HCT116 (cell line): ENCODE measurements at regions not wholly inside any gene's neighbourhood (a gene's known extent, or its start where the extent isn't known, plus 50 kb on each side); places are given as distances from the start of the nearest gene placed in this dataset.

Experiments used
- ATAC-seq: fragments of 200-7000 bp; cut with Tn5 transposase; 2 replicates; pipeline ENCODE4 v1.9.1; 2020; ENCODE audit warnings: mild to moderate bottlenecking, moderate library complexity
- BruUV-seq: library from RNA; stranded (reverse); fragments of 400-500 nt; replicated peaks from 2 replicates; lab custom pipeline; 2021; lab: Mats Ljungman, UMichigan
- CTCF ChIA-PET: fragments of 300-600 bp; sonication (Branson Sonifier 250); formaldehyde crosslinking; loops from one replicate; lab custom pipeline; 2021; ENCODE audit warnings: antibody characterized with exemption; lab: Charles Lee
- POLR2A ChIA-PET: fragments of 300-600, 350-600 bp; sonication (Branson Sonifier 250); formaldehyde crosslinking; loops from one replicate; lab custom pipeline; 2021; ENCODE audit warnings: antibody characterized with exemption; lab: Charles Lee
- RAD21 ChIA-PET, 2 experiments: fragments of 300-600 bp; sonication (Branson Sonifier 250); formaldehyde crosslinking; loops; one replicate each; lab custom pipeline; 2023; ENCODE audit warnings: low total read pairs in 2 of 2; ENCODE audit not compliant: uncharacterized antibody in 2 of 2, unreplicated experiment in 2 of 2, low non-redundant PET in 1 of 2; lab: Charles Lee
- DNase-seq: peaks from one replicate; pipeline ENCODE4 v3.0.0-alpha.2; 2010; ENCODE audit warnings: low read depth, low spot score
- H2AFZ ChIP-seq: fragments of 200-600 bp; shearing (Covaris generic), sonication (generic); 2 replicates; pipeline ENCODE4 v1.6.1; 2017; ENCODE audit warnings: low read depth, mixed run types, mixed read lengths, antibody characterized with exemption, low read length; ENCODE audit not compliant: poor library complexity, severe bottlenecking
- H3K27ac ChIP-seq: 2 replicates; pipeline ENCODE4 v1.5.1; 2012; ENCODE audit warnings: low read depth, low read length
- H3K27me3 ChIP-seq: fragments of 200-600 bp; sonication (generic); 2 replicates; pipeline ENCODE4 v1.6.1; 2016; ENCODE audit warnings: mixed run types, low read length, mixed read lengths; ENCODE audit not compliant: insufficient read depth
- H3K36me3 ChIP-seq, 2 experiments: fragments of 200-500 bp in 1 of 2; fragments of 200-600 bp in 1 of 2; sonication (Bioruptor generic) in 1 of 2; sonication (generic) in 1 of 2; 2 replicates each; pipeline versions ENCODE4 v1.5.1 to v1.6.1; 2014 to 2016; ENCODE audit warnings: low read length in 2 of 2, inconsistent platforms in 1 of 2, mixed read lengths in 1 of 2, mixed run types in 1 of 2; ENCODE audit not compliant: insufficient read depth in 2 of 2, control insufficient read depth in 1 of 2
- H3K4me1 ChIP-seq, 2 experiments: fragments of 200-600 bp in 1 of 2; sonication (generic) in 1 of 2; 2 replicates each; pipeline versions ENCODE4 v1.5.1 to v1.6.1; 2012 to 2017; ENCODE audit warnings: low read length in 2 of 2, inconsistent platforms in 1 of 2, mild to moderate bottlenecking in 1 of 2, mixed read lengths in 1 of 2, mixed run types in 1 of 2, moderate library complexity in 1 of 2; ENCODE audit not compliant: insufficient read depth in 2 of 2, control insufficient read depth in 1 of 2
- H3K4me2 ChIP-seq: fragments of 200-600 bp; sonication (generic); 2 replicates; pipeline ENCODE4 v1.6.1; 2017; ENCODE audit warnings: mixed run types, low read length, mixed read lengths
- H3K4me3 ChIP-seq, 2 experiments: fragments of 200-600 bp in 1 of 2; sonication (generic) in 1 of 2; replicated peaks in 1 of 2; 2 replicates each; pipeline ENCODE4 v1.5.1; 2011 to 2016; ENCODE audit warnings: low read length in 2 of 2, control low read depth in 1 of 2, low read depth in 1 of 2, mild to moderate bottlenecking in 1 of 2, mixed read lengths in 1 of 2, mixed run types in 1 of 2
- H3K79me2 ChIP-seq: fragments of 200-600 bp; sonication (generic); 2 replicates; pipeline ENCODE4 v1.6.1; 2017; ENCODE audit warnings: mild to moderate bottlenecking, mixed run types, low read length, moderate library complexity, mixed read lengths; ENCODE audit not compliant: insufficient read depth
- H3K9ac ChIP-seq: fragments of 200-600 bp; sonication (generic); 2 replicates; pipeline ENCODE4 v1.6.1; 2016; ENCODE audit warnings: low read length, mixed read lengths
- H3K9me2 ChIP-seq: fragments of 200-600 bp; sonication (generic), shearing (Covaris generic); 2 replicates; pipeline ENCODE4 v1.6.1; 2017; ENCODE audit warnings: mixed run types, mild to moderate bottlenecking, moderate library complexity; ENCODE audit not compliant: insufficient read depth
- H3K9me3 ChIP-seq, 2 experiments: fragments of 200-500 bp in 1 of 2; fragments of 200-600 bp in 1 of 2; sonication (Bioruptor generic) in 1 of 2; sonication (generic) in 1 of 2; 2 replicates each; pipeline ENCODE4 v1.6.1; 2014 to 2017; ENCODE audit warnings: low read length in 2 of 2, mixed read lengths in 2 of 2, inconsistent platforms in 1 of 2, low read depth in 1 of 2, mild to moderate bottlenecking in 1 of 2, mixed run types in 1 of 2, moderate library complexity in 1 of 2; ENCODE audit not compliant: control insufficient read depth in 1 of 2, insufficient read depth in 1 of 2
- H4K20me1 ChIP-seq: fragments of 200-600 bp; sonication (generic), shearing (Covaris generic); 2 replicates; pipeline ENCODE4 v1.6.1; 2017; ENCODE audit warnings: mixed run types, mild to moderate bottlenecking, moderate library complexity; ENCODE audit not compliant: insufficient read depth
- CBX3 ChIP-seq: IDR thresholded peaks from 2 replicates; pipeline ENCODE4 v1.6.1; 2012; ENCODE audit warnings: low read depth
- CEBPB ChIP-seq: IDR thresholded peaks from 2 replicates; pipeline ENCODE4 v1.6.1; 2012; ENCODE audit warnings: low read depth
- CTCF ChIP-seq, 3 experiments: fragments of 200-600 bp in 1 of 3; sonication (generic) in 1 of 3; IDR thresholded peaks in 2 of 3; conservative IDR thresholded peaks in 1 of 3; 2 replicates each; pipeline ENCODE4 v1.5.1; 2012 to 2017; ENCODE audit warnings: low read depth in 2 of 3, low read length in 2 of 3, antibody characterized with exemption in 1 of 3, borderline replicate concordance in 1 of 3, control low read depth in 1 of 3, mild to moderate bottlenecking in 1 of 3, mixed read lengths in 1 of 3, mixed run types in 1 of 3, moderate library complexity in 1 of 3; ENCODE audit not compliant: insufficient read depth in 1 of 3
- EGR1 ChIP-seq: IDR thresholded peaks from 2 replicates; pipeline ENCODE4 v1.6.1; 2012; ENCODE audit warnings: low read depth
- ELF1 ChIP-seq: IDR thresholded peaks from 2 replicates; pipeline ENCODE4 v1.6.1; 2012; ENCODE audit warnings: low read depth, borderline replicate concordance
- EZH2 ChIP-seq: fragments of 200-600 bp; sonication (generic); IDR thresholded peaks from 2 replicates; pipeline ENCODE4 v1.6.1; 2017; ENCODE audit warnings: antibody characterized with exemption, mixed run types
- EZH2phosphoT487 ChIP-seq: fragments of 200-600 bp; IDR thresholded peaks from 2 replicates; pipeline ENCODE4 v1.6.1; 2018; ENCODE audit warnings: antibody characterized with exemption, borderline replicate concordance
- FOSL1 ChIP-seq: IDR thresholded peaks from 2 replicates; pipeline ENCODE4 v1.6.1; 2012; ENCODE audit warnings: low read depth
- JUND ChIP-seq: IDR thresholded peaks from 2 replicates; pipeline ENCODE4 v1.6.1; 2012
- MAX ChIP-seq: IDR thresholded peaks from 2 replicates; pipeline ENCODE4 v1.6.1; 2012
- POLR2AphosphoS5 ChIP-seq: IDR thresholded peaks from 2 replicates; pipeline ENCODE4 v1.6.1; 2011; ENCODE audit warnings: mild to moderate bottlenecking, low read depth, low read length, moderate library complexity
- RAD21 ChIP-seq: IDR thresholded peaks from 2 replicates; pipeline ENCODE4 v1.6.1; 2012; ENCODE audit warnings: low read depth, mild to moderate bottlenecking
- REST ChIP-seq: IDR thresholded peaks from 2 replicates; pipeline ENCODE4 v1.6.1; 2012; ENCODE audit warnings: low read depth
- SIN3A ChIP-seq: IDR thresholded peaks from 2 replicates; pipeline ENCODE4 v1.6.1; 2012; ENCODE audit warnings: low read depth
- SP1 ChIP-seq: IDR thresholded peaks from 2 replicates; pipeline ENCODE4 v1.6.1; 2012; ENCODE audit warnings: low read depth
- SRF ChIP-seq: IDR thresholded peaks from 2 replicates; pipeline ENCODE4 v1.6.1; 2012; ENCODE audit warnings: low read depth
- TCF7L2 ChIP-seq: IDR thresholded peaks from 2 replicates; pipeline ENCODE4 v1.7.0; 2011; ENCODE audit warnings: borderline replicate concordance, inconsistent platforms; ENCODE audit not compliant: insufficient read depth, insufficient read length; ENCODE audit errors: extremely low read depth
- YY1 ChIP-seq: IDR thresholded peaks from 2 replicates; pipeline ENCODE4 v1.6.1; 2011; ENCODE audit warnings: low read length, low read depth, moderate library complexity, mild to moderate bottlenecking; ENCODE audit not compliant: insufficient replicate concordance; ENCODE audit errors: extremely low read depth
- ZFX ChIP-seq: fragments of 450-650 bp; IDR thresholded peaks from 2 replicates; pipeline ENCODE4 v1.6.1; 2017
- ZNF274 ChIP-seq: fragments of 200-500 bp; sonication (Bioruptor generic); IDR thresholded peaks from 2 replicates; pipeline ENCODE4 v1.6.1; 2014; ENCODE audit warnings: mild to moderate bottlenecking, low read depth, low read length, inconsistent platforms
- intact Hi-C: fragments of 100-400 bp; cut with micrococcal nuclease; formaldehyde crosslinking; loops from 2 replicates; pipeline ENCODE4 v1.10.0; 2022

GRCh38 chr7:51977913-51978312, 661.3 kb upstream of the COBL start (continued):
- TF ChIP-seq POLR2AphosphoS5 (no peak), CEBPB (no peak), EZH2 (no peak), CTCF (IDR thresholded peaks at IDR 0.05 in 2 of 3, conservative IDR thresholded peaks at IDR 0.05 in 1 of 3; ENCODE audit: borderline replicate concordance in 1 of 3, insufficient read depth in 1 of 3, low read depth in 2 of 3, low read length in 2 of 3) (no peak), MAX (no peak), EGR1 (no peak)

- no peak overlapping the region for H3K4me2 ChIP-seq
- BruUV-seq, result no TSS peak
- H3K9ac ChIP-seq, result no peak overlapping the region
- H4K20me1 ChIP-seq, result no peaks in the 10 kb centered on the region
- H3K79me2 ChIP-seq, result no peaks in the 10 kb centered on the region
- intact Hi-C loops, result no loop called here
- no peaks in the 10 kb centered on the region for H3K4me1 ChIP-seq
- ChIA-PET RAD21 (no interaction called here), CTCF (no interaction called here), POLR2A (no interaction called here)
- H2AFZ ChIP-seq, result no peak overlapping the region
- TF ChIP-seq YY1 (no peak), RAD21 (no peak), EZH2phosphoT487 (no peak), SP1 (no peak), EZH2 (no peak), ELF1 (no peak), ZNF274 (no peak), MAX (no peak), SIN3A (no peak), FOSL1 (no peak), TCF7L2 (no peak), POLR2AphosphoS5 (no peak), CBX3 (no peak), REST (no peak), JUND (no peak), SRF (no peak), CEBPB (no peak), ZFX (no peak)
- ATAC-seq, result no peak
- no peaks in the 10 kb centered on the region for H3K27me3 ChIP-seq
- no peak overlapping the region for H3K4me3 ChIP-seq
- H3K9me3 ChIP-seq, result peaks cover 3 to 9% of the 10 kb centered on the region in 2 experiments; a peak in 2 of 4 replicates
- no peaks in the 10 kb centered on the region for H3K36me3 ChIP-seq
- no peak for DNase-seq
- no peaks in the 10 kb centered on the region for H3K9me2 ChIP-seq
- no peak overlapping the region for H3K27ac ChIP-seq
Measured at GRCh38 chr7:51973939-51974338, 657.3 kb upstream of the COBL start.
